GM06990 (cell line): ENCODE measurements at regions not wholly inside any gene's neighbourhood (a gene's known extent, or its start where the extent isn't known, plus 50 kb on each side); places are given as distances from the start of the nearest gene placed in this dataset.

Experiments
- DNase-seq: peaks from one replicate; pipeline ENCODE4 v3.0.0-alpha.2; 2011; ENCODE audit not compliant: insufficient read length; ENCODE audit errors: extremely low read depth
- H3K27me3 ChIP-seq: replicated peaks from 2 replicates; pipeline ENCODE4 v1.6.0; 2011; ENCODE audit warnings: low read length; ENCODE audit not compliant: control insufficient read depth, insufficient read depth
- H3K36me3 ChIP-seq: 2 replicates; pipeline ENCODE4 v1.5.1; 2011; ENCODE audit warnings: low read length; ENCODE audit not compliant: control insufficient read depth, insufficient read depth
- H3K4me3 ChIP-seq: replicated peaks from 2 replicates; pipeline ENCODE4 v1.5.1; 2011; ENCODE audit warnings: low read depth, mild to moderate bottlenecking, control low read depth, low read length
- TF ChIP-seq, protein P1 (sequence below): IDR thresholded peaks from 2 replicates; pipeline ENCODE4 v1.5.1; 2011; ENCODE audit warnings: low read length, control low read depth, mild to moderate bottlenecking, inconsistent platforms; ENCODE audit not compliant: insufficient read depth, poor library complexity, severe bottlenecking

DNA sequence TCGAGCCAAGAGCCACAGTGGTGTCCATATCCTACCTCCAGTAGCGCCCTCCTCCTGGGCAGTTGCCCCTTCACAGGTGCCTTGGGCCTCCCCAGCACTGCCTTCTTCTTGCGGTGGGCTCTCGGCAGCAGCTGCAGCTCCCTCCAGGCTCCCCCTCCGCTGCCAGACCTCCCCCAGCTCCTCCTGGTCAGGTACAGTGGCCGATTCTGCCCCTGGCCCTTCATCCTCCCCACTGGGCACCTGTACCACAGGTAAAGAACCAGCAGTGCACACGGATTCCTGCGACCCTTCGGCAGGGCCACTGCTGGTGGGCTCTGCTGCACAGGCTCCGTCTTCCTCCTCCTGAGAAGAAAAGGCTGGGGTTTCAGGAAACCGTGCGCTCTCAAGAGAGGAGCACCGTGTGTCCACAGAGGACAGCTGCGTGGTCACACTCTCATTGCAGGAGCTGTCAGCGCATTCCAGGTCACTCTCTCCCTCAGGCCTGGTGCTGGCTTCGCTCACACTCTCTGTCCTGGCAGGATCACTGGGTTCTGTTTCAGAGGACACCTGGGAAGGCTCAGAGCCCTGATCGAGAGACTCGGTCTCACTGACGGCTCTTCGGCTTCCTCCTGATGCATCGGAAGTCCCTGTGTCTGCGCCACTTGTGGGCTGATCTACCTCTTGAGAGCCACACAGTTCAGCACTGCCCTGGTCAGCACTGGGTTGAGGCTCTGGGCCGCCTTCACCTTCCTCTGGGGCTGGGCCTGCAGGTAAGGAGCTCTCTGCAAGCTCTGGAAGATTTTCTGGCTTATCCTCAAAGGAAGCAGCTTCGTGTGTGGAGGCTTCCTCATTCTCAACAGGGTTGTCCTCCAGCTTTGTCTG is 147.4 kb upstream of the STK17B start:
- no peak for DNase-seq
- no peaks in the 10 kb centered on the region for H3K27me3 ChIP-seq
- peaks cover 19% of the 10 kb centered on the region for H3K36me3 ChIP-seq
- TF ChIP-seq, protein P1, sequence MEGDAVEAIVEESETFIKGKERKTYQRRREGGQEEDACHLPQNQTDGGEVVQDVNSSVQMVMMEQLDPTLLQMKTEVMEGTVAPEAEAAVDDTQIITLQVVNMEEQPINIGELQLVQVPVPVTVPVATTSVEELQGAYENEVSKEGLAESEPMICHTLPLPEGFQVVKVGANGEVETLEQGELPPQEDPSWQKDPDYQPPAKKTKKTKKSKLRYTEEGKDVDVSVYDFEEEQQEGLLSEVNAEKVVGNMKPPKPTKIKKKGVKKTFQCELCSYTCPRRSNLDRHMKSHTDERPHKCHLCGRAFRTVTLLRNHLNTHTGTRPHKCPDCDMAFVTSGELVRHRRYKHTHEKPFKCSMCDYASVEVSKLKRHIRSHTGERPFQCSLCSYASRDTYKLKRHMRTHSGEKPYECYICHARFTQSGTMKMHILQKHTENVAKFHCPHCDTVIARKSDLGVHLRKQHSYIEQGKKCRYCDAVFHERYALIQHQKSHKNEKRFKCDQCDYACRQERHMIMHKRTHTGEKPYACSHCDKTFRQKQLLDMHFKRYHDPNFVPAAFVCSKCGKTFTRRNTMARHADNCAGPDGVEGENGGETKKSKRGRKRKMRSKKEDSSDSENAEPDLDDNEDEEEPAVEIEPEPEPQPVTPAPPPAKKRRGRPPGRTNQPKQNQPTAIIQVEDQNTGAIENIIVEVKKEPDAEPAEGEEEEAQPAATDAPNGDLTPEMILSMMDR, result no peak
- no peak overlapping the region for H3K4me3 ChIP-seq

DNA sequence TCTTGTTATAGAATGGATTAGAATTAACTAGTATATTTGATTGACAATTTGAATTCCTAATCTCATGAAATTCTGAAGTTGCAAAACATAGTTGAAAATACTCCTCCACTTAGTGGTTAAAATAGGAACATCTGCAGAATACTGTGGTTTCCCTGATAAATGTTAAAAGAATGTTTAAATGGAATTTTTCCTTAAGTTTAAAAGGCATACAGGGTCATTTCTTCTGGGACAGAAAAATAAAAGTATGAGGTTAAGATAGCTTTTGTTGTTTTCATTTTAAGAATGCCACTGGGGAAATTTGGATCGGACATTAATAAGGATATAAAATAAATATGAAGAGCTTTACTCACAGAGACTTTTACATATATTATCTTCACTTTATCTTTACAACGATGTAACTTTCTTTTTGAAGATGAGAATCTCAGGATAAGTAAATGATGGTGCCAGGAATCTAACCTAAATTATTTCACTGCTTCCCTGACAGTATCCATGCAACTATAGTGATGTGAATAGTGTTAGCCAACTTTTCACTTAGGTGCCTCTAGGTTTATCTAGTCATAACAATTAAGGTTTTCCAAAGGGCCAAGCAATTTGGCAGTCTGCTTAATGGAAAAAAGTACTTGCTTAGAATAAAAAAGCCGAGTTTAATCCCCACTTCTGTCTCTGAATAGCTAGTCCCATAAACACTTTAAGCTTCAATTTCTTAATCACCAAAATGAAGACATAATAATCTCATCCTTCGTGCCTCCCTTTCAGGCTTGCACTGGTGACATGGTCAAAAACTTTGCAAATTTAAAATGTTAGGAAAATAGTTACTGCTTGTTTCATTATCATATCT is 151.8 kb upstream of the STK17B start:
- TF ChIP-seq, protein P1, result no peak

DNA sequence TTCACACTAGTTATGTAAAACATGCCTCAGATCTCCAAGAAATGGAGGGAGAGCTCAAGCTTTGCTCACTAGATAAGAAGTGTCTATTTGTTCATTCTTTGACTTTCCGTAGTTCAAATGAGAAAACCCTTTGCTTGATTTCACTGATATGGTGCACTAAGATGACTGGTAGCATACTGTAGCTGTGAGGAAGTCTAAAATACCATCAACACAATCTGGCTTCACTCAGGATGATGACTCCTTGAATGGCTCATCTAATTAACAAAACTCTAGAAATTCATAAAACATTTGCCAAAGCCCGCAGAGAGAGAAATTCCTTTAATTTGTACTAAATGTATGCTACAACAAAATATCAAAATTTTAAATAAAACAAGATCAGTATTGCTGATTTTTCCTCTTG is 152.8 kb upstream of the STK17B start:
- TF ChIP-seq, protein P1, result no peak

More for the DNA sequence above, 151.8 kb upstream of the STK17B start:
- H3K4me3 ChIP-seq, result no peak overlapping the region
- DNase-seq, result no peak
- H3K36me3 ChIP-seq, result peaks cover 14% of the 10 kb centered on the region
- H3K27me3 ChIP-seq, result no peaks in the 10 kb centered on the region

DNA sequence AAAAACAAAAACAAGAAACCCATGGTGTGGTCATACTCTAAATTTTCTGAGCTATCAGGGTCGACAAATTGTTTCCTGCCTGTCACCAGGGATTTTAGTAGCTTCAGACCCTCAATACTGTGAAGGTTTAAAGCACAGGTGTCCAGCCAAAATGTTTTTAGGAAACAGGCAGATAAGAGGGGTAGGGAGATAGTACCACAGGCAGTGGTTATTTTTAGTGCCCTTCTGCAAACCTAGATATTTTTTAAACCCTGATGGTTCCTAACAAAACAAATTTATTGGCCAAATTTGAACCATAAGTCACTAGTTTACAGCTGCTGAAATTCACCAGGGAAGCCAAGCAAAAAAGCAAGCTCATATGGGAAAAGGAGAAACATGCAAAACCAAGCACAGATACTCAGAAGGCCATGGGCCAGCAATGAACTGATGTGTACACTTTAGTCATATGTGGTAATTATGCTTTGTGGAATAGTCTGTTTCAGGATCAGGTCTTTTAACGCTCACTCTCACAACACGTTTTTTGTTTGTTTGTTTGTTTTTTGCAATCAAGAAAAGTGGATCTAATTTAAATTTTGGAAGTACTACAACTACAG is 156.8 kb upstream of the STK17B start:
- Histone ChIP-seq H3K36me3 (no peaks in the 10 kb centered on the region), H3K27me3 (no peaks in the 10 kb centered on the region), H3K4me3 (no peak overlapping the region)
- DNase-seq, result no peak
- TF ChIP-seq, protein P1, result no peak

More for the DNA sequence above, 152.8 kb upstream of the STK17B start:
- Histone ChIP-seq H3K27me3 (no peaks in the 10 kb centered on the region), H3K4me3 (no peak overlapping the region), H3K36me3 (peaks cover 6% of the 10 kb centered on the region)
- DNase-seq, result no peak

DNA sequence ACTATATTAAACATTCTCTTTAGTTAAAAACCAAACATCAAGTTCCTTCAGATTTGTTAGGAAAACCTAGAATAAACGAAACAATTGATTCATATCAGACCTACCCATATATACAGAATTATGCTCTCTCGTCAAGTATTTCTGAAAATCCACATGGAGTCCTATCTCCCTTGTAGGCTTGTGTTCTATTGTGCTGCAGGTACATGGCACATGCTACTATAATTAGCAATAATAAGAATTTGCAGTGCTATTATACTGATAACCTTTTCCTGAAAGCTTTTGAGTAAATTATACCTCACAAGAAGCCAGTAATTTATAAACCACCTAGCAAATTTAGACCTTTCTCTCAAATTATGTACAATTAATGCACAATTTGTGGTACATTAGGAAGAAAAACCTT is 158.6 kb upstream of the STK17B start:
- TF ChIP-seq, protein P1, result no peak
- Histone ChIP-seq H3K27me3 (no peaks in the 10 kb centered on the region), H3K4me3 (no peak overlapping the region), H3K36me3 (0 out of 2 replicates have a peak, but pooled peaks cover 4% of the 10 kb centered on the region)
- no peak for DNase-seq
